ENCODE measurements at regions not wholly inside any gene's neighbourhood (a gene's known extent, or its start where the extent isn't known, plus 50 kb on each side); places are given as distances from the start of the nearest gene placed in this dataset.

- Histone ChIP-seq H3K9me3 (ENCODE audit: control insufficient read depth, low read length) (no peaks in the 10 kb centered on the region), H3K4me1 (ENCODE audit: control insufficient read depth, insufficient read depth, low read length, poor library complexity, severe bottlenecking) (peaks cover 26% of the 10 kb centered on the region), H3K4me3 (ENCODE audit: extremely low read depth, insufficient read depth, low read length, poor library complexity, severe bottlenecking) (no peak overlapping the region), H3K27ac (ENCODE audit: low read depth, low read length, severe bottlenecking) (no peak overlapping the region), H3K36me3 (ENCODE audit: control insufficient read depth, insufficient read depth, low read length) (no peaks in the 10 kb centered on the region)
- WGBS, 2 experiments (ENCODE audit: insufficient coverage in 2 of 2) = 89 to 90% methylated on average over 1 to 2 of the region's 3 CpGs
Measured at GRCh38 chr9:115169003-115169402, 51.0 kb upstream of the TNC start.

- H3K4me1 ChIP-seq (ENCODE audit: control insufficient read depth, insufficient read depth, low read length, poor library complexity, severe bottlenecking) = peaks cover 16% of the 10 kb centered on the region
- WGBS, 2 experiments (ENCODE audit: insufficient coverage in 2 of 2) = 20% methylated on average over 2 of the region's 5 CpGs; no CpG with 5 or more reads in 1 of the 2 experiments
- no peak overlapping the region for H3K4me3 ChIP-seq (ENCODE audit: extremely low read depth, insufficient read depth, low read length, poor library complexity, severe bottlenecking)
- no peaks in the 10 kb centered on the region for H3K9me3 ChIP-seq (ENCODE audit: control insufficient read depth, low read length)
- H3K36me3 ChIP-seq (ENCODE audit: control insufficient read depth, insufficient read depth, low read length) = no peaks in the 10 kb centered on the region
- peak overlapping the region; percentile 18 for H3K27ac ChIP-seq (ENCODE audit: low read depth, low read length, severe bottlenecking)
Measured at GRCh38 chr9:115170358-115171073, 52.6 kb upstream of the TNC start.

DNA sequence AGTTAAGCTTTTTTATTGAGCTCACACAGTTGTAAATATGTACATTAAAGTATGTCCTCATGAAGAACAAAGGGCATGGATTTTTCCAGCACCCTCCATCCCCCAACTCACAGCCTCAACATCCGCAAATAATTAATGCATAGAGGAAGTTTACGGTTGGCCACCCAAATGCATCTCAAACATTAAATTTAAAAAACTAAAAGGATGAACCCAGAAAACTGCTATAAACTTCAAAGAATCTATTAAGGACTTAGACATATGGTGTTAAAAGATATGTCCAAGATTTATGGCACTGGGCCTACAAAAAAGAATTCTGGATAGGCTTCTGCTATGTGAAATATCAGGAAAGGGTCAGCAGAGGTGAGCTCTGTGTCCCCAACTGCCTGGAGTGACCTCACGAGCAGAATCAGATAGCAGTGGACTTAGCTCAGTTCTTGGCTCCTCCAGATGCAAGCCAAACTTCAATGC, 54.0 kb upstream of the TNC start:
- Histone ChIP-seq H3K36me3 (ENCODE audit: control insufficient read depth, insufficient read depth, low read length) (no peaks in the 10 kb centered on the region), H3K4me3 (ENCODE audit: extremely low read depth, insufficient read depth, low read length, poor library complexity, severe bottlenecking) (no peak overlapping the region), H3K4me1 (ENCODE audit: control insufficient read depth, insufficient read depth, low read length, poor library complexity, severe bottlenecking) (peaks cover 13% of the 10 kb centered on the region), H3K27ac (ENCODE audit: low read depth, low read length, severe bottlenecking) (no peak overlapping the region), H3K9me3 (ENCODE audit: control insufficient read depth, low read length) (no peaks in the 10 kb centered on the region)
- 86 to 93% methylated on average over 1 to 3 of the region's 3 CpGs for WGBS, 2 experiments (ENCODE audit: insufficient coverage in 2 of 2)

- no peak overlapping the region for H3K27ac ChIP-seq (ENCODE audit: low read depth, low read length, severe bottlenecking)
- H3K4me3 ChIP-seq (ENCODE audit: extremely low read depth, insufficient read depth, low read length, poor library complexity, severe bottlenecking) = no peak overlapping the region
- no peaks in the 10 kb centered on the region for H3K9me3 ChIP-seq (ENCODE audit: control insufficient read depth, low read length)
- H3K36me3 ChIP-seq (ENCODE audit: control insufficient read depth, insufficient read depth, low read length) = no peaks in the 10 kb centered on the region
- peaks cover 16% of the 10 kb centered on the region for H3K4me1 ChIP-seq (ENCODE audit: control insufficient read depth, insufficient read depth, low read length, poor library complexity, severe bottlenecking)
- WGBS, 2 experiments (ENCODE audit: insufficient coverage in 2 of 2) = 63 to 83% methylated on average over 1 of the region's 1 CpG
Measured at GRCh38 chr9:115182264-115182663, 64.3 kb upstream of the TNC start.

GRCh38 chr9:115183436-115183835, 65.5 kb upstream of the TNC start:
- Histone ChIP-seq H3K4me3 (ENCODE audit: extremely low read depth, insufficient read depth, low read length, poor library complexity, severe bottlenecking) (no peak overlapping the region), H3K27ac (ENCODE audit: low read depth, low read length, severe bottlenecking) (no peak overlapping the region), H3K9me3 (ENCODE audit: control insufficient read depth, low read length) (no peaks in the 10 kb centered on the region), H3K4me1 (ENCODE audit: control insufficient read depth, insufficient read depth, low read length, poor library complexity, severe bottlenecking) (peaks cover 16% of the 10 kb centered on the region), H3K36me3 (ENCODE audit: control insufficient read depth, insufficient read depth, low read length) (no peaks in the 10 kb centered on the region)

DNA sequence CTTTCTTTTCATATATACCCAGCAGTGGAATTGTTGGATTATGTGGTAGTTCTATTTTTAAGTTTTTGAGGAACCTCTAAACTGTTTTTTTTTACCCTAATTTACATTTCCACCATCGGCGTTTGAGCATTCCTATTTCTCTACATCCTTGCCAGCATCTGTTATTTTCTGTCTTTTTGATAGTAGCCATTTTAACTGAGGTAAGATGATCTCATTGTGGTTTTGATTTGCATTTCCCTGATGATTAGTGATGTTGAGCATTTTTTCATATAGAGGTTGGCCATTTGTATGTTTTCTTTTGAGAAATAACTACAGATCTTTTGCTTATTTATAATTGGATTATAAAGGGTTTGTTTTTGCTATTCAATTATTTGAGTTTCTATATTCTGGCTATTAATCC, 71.7 kb upstream of the TNC start:
- no peak overlapping the region for H3K4me3 ChIP-seq (ENCODE audit: extremely low read depth, insufficient read depth, low read length, poor library complexity, severe bottlenecking)
- no peak overlapping the region for H3K27ac ChIP-seq (ENCODE audit: low read depth, low read length, severe bottlenecking)
- H3K9me3 ChIP-seq (ENCODE audit: control insufficient read depth, low read length) = peaks cover 11% of the 10 kb centered on the region
- H3K36me3 ChIP-seq (ENCODE audit: control insufficient read depth, insufficient read depth, low read length) = no peaks in the 10 kb centered on the region
- WGBS, 2 experiments (ENCODE audit: insufficient coverage in 2 of 2) = no CpG with 5 or more reads among the region's 2 CpGs
- H3K4me1 ChIP-seq (ENCODE audit: control insufficient read depth, insufficient read depth, low read length, poor library complexity, severe bottlenecking) = no peaks in the 10 kb centered on the region

DNA sequence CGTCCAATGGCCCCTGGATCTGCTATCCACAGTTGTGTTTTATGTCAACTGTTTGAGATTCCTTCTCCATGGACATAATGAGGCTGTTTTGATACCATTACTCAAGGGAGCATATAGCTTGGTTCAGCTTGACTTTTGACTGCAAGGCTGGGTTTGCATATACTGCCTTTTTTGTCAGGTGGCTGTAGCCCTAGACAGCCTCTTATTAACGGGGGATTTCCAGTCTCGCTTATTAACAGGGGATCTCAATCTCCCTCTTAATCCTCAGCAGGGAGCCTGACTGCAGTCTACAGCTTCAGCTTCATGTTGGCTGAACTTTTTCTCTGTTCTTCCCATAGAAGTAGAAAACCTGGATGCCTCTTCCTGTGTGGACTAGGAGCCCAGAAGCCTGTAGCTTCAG, 73.7 kb upstream of the TNC start:
- Histone ChIP-seq H3K36me3 (ENCODE audit: control insufficient read depth, insufficient read depth, low read length) (no peaks in the 10 kb centered on the region), H3K9me3 (ENCODE audit: control insufficient read depth, low read length) (peaks cover 13% of the 10 kb centered on the region), H3K4me1 (ENCODE audit: control insufficient read depth, insufficient read depth, low read length, poor library complexity, severe bottlenecking) (no peaks in the 10 kb centered on the region), H3K4me3 (ENCODE audit: extremely low read depth, insufficient read depth, low read length, poor library complexity, severe bottlenecking) (no peak overlapping the region), H3K27ac (ENCODE audit: low read depth, low read length, severe bottlenecking) (no peak overlapping the region)
- WGBS, 2 experiments (ENCODE audit: insufficient coverage in 2 of 2) = 72 to 93% methylated on average over 3 of the region's 3 CpGs

GRCh38 chr9:115192280-115192679, 74.3 kb upstream of the TNC start:
- Histone ChIP-seq H3K27ac (ENCODE audit: low read depth, low read length, severe bottlenecking) (no peak overlapping the region), H3K36me3 (ENCODE audit: control insufficient read depth, insufficient read depth, low read length) (no peaks in the 10 kb centered on the region), H3K9me3 (ENCODE audit: control insufficient read depth, low read length) (peaks cover 13% of the 10 kb centered on the region), H3K4me3 (ENCODE audit: extremely low read depth, insufficient read depth, low read length, poor library complexity, severe bottlenecking) (no peak overlapping the region), H3K4me1 (ENCODE audit: control insufficient read depth, insufficient read depth, low read length, poor library complexity, severe bottlenecking) (peaks cover 3% of the 10 kb centered on the region)
- whole genome bisulfite sequencing, 2 experiments (ENCODE audit: insufficient coverage in 2 of 2) = 57 to 60% methylated on average over 3 of the region's 3 CpGs

DNA sequence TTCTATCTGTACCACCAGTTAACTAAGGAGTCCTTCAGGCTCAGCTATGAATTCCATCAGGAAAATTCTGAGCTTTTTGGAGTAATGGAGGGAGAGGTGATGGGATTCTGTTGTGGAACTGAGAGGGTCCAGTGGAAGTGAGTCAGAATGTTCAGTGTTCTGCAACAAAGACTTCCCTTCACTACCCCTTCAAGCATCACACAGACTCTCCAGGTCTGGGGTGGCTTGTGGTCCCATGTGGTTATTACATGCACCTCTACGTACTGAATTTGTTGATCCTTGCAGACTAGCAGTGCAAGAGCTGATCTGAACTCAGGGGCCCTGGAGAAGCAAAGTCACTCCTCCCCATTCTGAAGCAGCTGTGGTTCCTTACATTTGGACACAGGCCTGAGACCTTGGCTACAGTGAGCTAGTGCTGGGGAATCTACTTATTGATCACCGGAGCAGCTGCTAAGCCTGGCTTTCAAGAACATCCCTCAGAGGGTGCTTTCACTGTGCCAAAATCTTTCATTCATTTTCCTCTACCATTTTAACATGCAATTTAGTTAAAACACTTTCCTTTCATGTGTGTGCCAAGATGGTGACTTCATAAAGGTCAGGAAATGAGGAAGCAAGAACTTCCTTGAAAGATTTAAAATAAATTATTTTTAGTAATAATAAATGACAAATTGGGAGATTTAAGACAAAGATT, 75.0 kb upstream of the TNC start:
- Histone ChIP-seq H3K27ac (ENCODE audit: low read depth, low read length, severe bottlenecking) (no peak overlapping the region), H3K4me1 (ENCODE audit: control insufficient read depth, insufficient read depth, low read length, poor library complexity, severe bottlenecking) (peaks cover 8% of the 10 kb centered on the region), H3K36me3 (ENCODE audit: control insufficient read depth, insufficient read depth, low read length) (no peaks in the 10 kb centered on the region), H3K4me3 (ENCODE audit: extremely low read depth, insufficient read depth, low read length, poor library complexity, severe bottlenecking) (no peak overlapping the region), H3K9me3 (ENCODE audit: control insufficient read depth, low read length) (peaks cover 13% of the 10 kb centered on the region)
- WGBS, 2 experiments (ENCODE audit: insufficient coverage in 2 of 2) = 90 to 93% methylated on average over 2 of the region's 2 CpGs

GRCh38 chr9:115193777-115194176, 75.8 kb upstream of the TNC start:
- peaks cover 13% of the 10 kb centered on the region for H3K9me3 ChIP-seq (ENCODE audit: control insufficient read depth, low read length)
- no peak overlapping the region for H3K27ac ChIP-seq (ENCODE audit: low read depth, low read length, severe bottlenecking)
- H3K4me3 ChIP-seq (ENCODE audit: extremely low read depth, insufficient read depth, low read length, poor library complexity, severe bottlenecking) = no peak overlapping the region
- 22 to 33% methylated on average over 1 to 2 of the region's 4 CpGs for WGBS, 2 experiments (ENCODE audit: insufficient coverage in 2 of 2)
- H3K36me3 ChIP-seq (ENCODE audit: control insufficient read depth, insufficient read depth, low read length) = no peaks in the 10 kb centered on the region
- H3K4me1 ChIP-seq (ENCODE audit: control insufficient read depth, insufficient read depth, low read length, poor library complexity, severe bottlenecking) = peaks cover 12% of the 10 kb centered on the region

GRCh38 chr9:115194216-115194615, 76.3 kb upstream of the TNC start:
- peaks cover 12% of the 10 kb centered on the region for H3K4me1 ChIP-seq (ENCODE audit: control insufficient read depth, insufficient read depth, low read length, poor library complexity, severe bottlenecking)
- H3K27ac ChIP-seq (ENCODE audit: low read depth, low read length, severe bottlenecking) = no peak overlapping the region

More at GRCh38 chr9:115194216-115194615, 76.3 kb upstream of the TNC start:
- no peak overlapping the region for H3K4me3 ChIP-seq (ENCODE audit: extremely low read depth, insufficient read depth, low read length, poor library complexity, severe bottlenecking)
- no peaks in the 10 kb centered on the region for H3K36me3 ChIP-seq (ENCODE audit: control insufficient read depth, insufficient read depth, low read length)
- H3K9me3 ChIP-seq (ENCODE audit: control insufficient read depth, low read length) = peaks cover 13% of the 10 kb centered on the region

Data from mesodermal cell (in vitro differentiated cells).